ENCODE measurements at regions not wholly inside any gene's neighbourhood (a gene's known extent, or its start where the extent isn't known, plus 50 kb on each side); places are given as distances from the start of the nearest gene placed in this dataset.

- WGBS (ENCODE audit: low lambda C conversion rate) = 68% methylated on average over 5 of the region's 5 CpGs
- H3K4me2 ChIP-seq = no peak overlapping the region; the same call in 1 of the 2 replicates
- TF ChIP-seq TAF1 (IDR thresholded peaks at IDR 0.05; ENCODE audit: borderline replicate concordance, low read depth, low read length) = no peak
- TF ChIP-seq TCF12 (IDR thresholded peaks at IDR 0.05) = peak; percentile 81
- no peaks in the 10 kb centered on the region for H3K9me3 ChIP-seq
- no peaks in the 10 kb centered on the region for H3K79me2 ChIP-seq (ENCODE audit: insufficient read depth)
- no peaks in the 10 kb centered on the region for H3K9me2 ChIP-seq
- peaks cover 15% of the 10 kb centered on the region for H3F3A ChIP-seq (replicated peaks; ENCODE audit: insufficient read depth)
- ChIA-PET CTCF (interaction anchor here (1.9 kb wide), 1 partner anchor 113 kb away, joined by 5 read pairs; no protein-coding TSS in a partner anchor), POLR2A (no interaction called here)
- H3K27me3 ChIP-seq (ENCODE audit: insufficient read depth) = no peaks in the 10 kb centered on the region
- no peak overlapping the region for H2AFZ ChIP-seq (ENCODE audit: low read depth)
- no peak overlapping the region for H3K27ac ChIP-seq (ENCODE audit: low read depth in 2 of 2, low read length in 1 of 2)
- no peak overlapping the region for H3K9ac ChIP-seq
- no peaks in the 10 kb centered on the region for H3K36me3 ChIP-seq (replicated peaks in 1 of 2; ENCODE audit: control insufficient read depth in 1 of 2, insufficient read depth in 2 of 2, low read length in 1 of 2)
- no peak overlapping the region for H3K4me3 ChIP-seq (ENCODE audit: low read depth in 2 of 2, low read length in 1 of 2)
- H3K4me1 ChIP-seq (ENCODE audit: control insufficient read depth in 1 of 2, insufficient read depth in 2 of 2, low read depth in 1 of 2, low read length in 1 of 2) = peaks cover 31 to 45% of the 10 kb centered on the region in 2 experiments; a peak in 3 of 4 replicates
- DNase-seq = no peak
- H4K20me1 ChIP-seq (ENCODE audit: insufficient read depth) = no peaks in the 10 kb centered on the region
These were observed 105.3 kb upstream of the FAM20C start for GRCh38 chr7:87047-87446.

- TF ChIP-seq NRF1 (IDR thresholded peaks at IDR 0.05; ENCODE audit: low read depth, low read length) (no peak), IRF3 (IDR thresholded peaks at IDR 0.05; ENCODE audit: low read depth, low read length) (no peak), FOSL2 (IDR thresholded peaks at IDR 0.05; ENCODE audit: borderline replicate concordance, low read depth) (no peak), SMC3 (IDR thresholded peaks at IDR 0.05; ENCODE audit: low read depth, low read length) (no peak), TEAD4 (IDR thresholded peaks at IDR 0.05; ENCODE audit: borderline replicate concordance, insufficient read depth) (no peak), USF1 (IDR thresholded peaks at IDR 0.05; ENCODE audit: borderline replicate concordance, low read depth) (no peak), RCOR1 (IDR thresholded peaks at IDR 0.05; ENCODE audit: low read length) (no peak), CHD2 (IDR thresholded peaks at IDR 0.05; ENCODE audit: low read length, partially characterized antibody) (no peak), JUND (IDR thresholded peaks at IDR 0.05) (no peak), MEF2A (IDR thresholded peaks at IDR 0.05; ENCODE audit: borderline replicate concordance, low read depth) (no peak), ZBTB33 (IDR thresholded peaks at IDR 0.05; ENCODE audit: borderline replicate concordance, low read depth) (no peak), RXRA (IDR thresholded peaks at IDR 0.05; ENCODE audit: borderline replicate concordance, low read depth) (no peak), FOXJ3 (CRISPR knock-in tag; IDR thresholded peaks at IDR 0.05) (no peak), REST (IDR thresholded peaks at IDR 0.05; ENCODE audit: low read depth, low read length) (no peak), PBX3 (IDR thresholded peaks at IDR 0.05) (no peak), TAF1 (IDR thresholded peaks at IDR 0.05; ENCODE audit: borderline replicate concordance, low read depth, low read length) (no peak), GATA2 (CRISPR knock-in tag; IDR thresholded peaks at IDR 0.05) (no peak), EP300 (IDR thresholded peaks at IDR 0.05; ENCODE audit: borderline replicate concordance in 1 of 2, low read depth in 1 of 2, low read length in 1 of 2) (no peak), FOXM1 (IDR thresholded peaks at IDR 0.05; ENCODE audit: low read depth) (no peak)
These were observed 104.7 kb upstream of the FAM20C start for GRCh38 chr7:87671-88070.

More at GRCh38 chr7:87671-88070, 104.7 kb upstream of the FAM20C start:
- Histone ChIP-seq H3K79me2 (ENCODE audit: insufficient read depth) (no peaks in the 10 kb centered on the region), H3K4me3 (ENCODE audit: low read depth in 2 of 2, low read length in 1 of 2) (no peak overlapping the region), H2AFZ (ENCODE audit: low read depth) (no peak overlapping the region), H3K36me3 (replicated peaks in 1 of 2; ENCODE audit: control insufficient read depth in 1 of 2, insufficient read depth in 2 of 2, low read length in 1 of 2) (no peaks in the 10 kb centered on the region), H3K4me1 (ENCODE audit: control insufficient read depth in 1 of 2, insufficient read depth in 2 of 2, low read depth in 1 of 2, low read length in 1 of 2) (peaks cover 32 to 45% of the 10 kb centered on the region in 2 experiments; a peak in 3 of 4 replicates), H3K9me2 (no peaks in the 10 kb centered on the region), H3K4me2 (no peak overlapping the region), H3K27me3 (ENCODE audit: insufficient read depth) (no peaks in the 10 kb centered on the region), H3K9ac (no peak overlapping the region), H4K20me1 (ENCODE audit: insufficient read depth) (no peaks in the 10 kb centered on the region), H3F3A (replicated peaks; ENCODE audit: insufficient read depth) (peaks cover 15% of the 10 kb centered on the region), H3K27ac (ENCODE audit: low read depth in 2 of 2, low read length in 1 of 2) (no peak overlapping the region), H3K9me3 (no peaks in the 10 kb centered on the region)
- 92% methylated on average over 8 of the region's 8 CpGs for WGBS (ENCODE audit: low lambda C conversion rate)
- DNase-seq = no peak
- ChIA-PET CTCF (interaction anchor here (1.9 kb wide), 1 partner anchor 112 kb away, joined by 5 read pairs; no protein-coding TSS in a partner anchor), POLR2A (no interaction called here)
